Keratinocyte (primary cell): ENCODE measurements at regions not wholly inside any gene's neighbourhood (a gene's known extent, or its start where the extent isn't known, plus 50 kb on each side); places are given as distances from the start of the nearest gene placed in this dataset.

Experiments used
- EZH2 ChIP-seq: IDR thresholded peaks from one replicate; pipeline ENCODE4 v1.6.1; 2012; ENCODE audit warnings: inconsistent platforms, mild to moderate bottlenecking, low read length, moderate library complexity
- TF ChIP-seq, protein P1 (sequence below), 3 experiments: IDR thresholded peaks in 1 of 3; conservative IDR thresholded peaks in 1 of 3; optimal IDR thresholded peaks in 1 of 3; 2 replicates in 2 of 3; 3 replicates in 1 of 3; pipeline versions ENCODE3 to v1.5.1; 2011; ENCODE audit warnings: low read length in 3 of 3, mild to moderate bottlenecking in 3 of 3, moderate library complexity in 2 of 3, control low read depth in 1 of 3, inconsistent platforms in 1 of 3; ENCODE audit not compliant: insufficient read depth in 2 of 3; ENCODE audit errors: extremely low read depth in 1 of 3

DNA sequence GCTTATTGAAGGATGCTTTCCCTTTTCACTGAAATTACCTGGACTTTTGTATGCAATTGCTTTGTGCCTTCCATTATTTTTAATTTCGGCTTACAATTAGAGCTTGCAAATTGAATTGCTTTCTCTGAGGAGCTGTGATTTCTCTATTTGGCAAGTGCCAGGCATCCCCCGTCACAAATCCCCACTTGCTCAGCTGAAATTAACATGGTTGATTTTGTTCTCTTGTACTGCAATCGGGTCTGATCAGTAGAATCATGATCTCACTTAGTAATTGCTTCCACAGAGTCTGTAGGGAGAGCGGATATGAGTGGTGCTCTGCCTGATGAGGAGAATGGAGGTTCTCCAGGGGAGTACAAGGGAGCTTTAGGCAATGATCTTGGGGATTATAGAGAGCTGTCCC, 495.5 kb upstream of the SGCD start:
- TF ChIP-seq, protein P1, sequence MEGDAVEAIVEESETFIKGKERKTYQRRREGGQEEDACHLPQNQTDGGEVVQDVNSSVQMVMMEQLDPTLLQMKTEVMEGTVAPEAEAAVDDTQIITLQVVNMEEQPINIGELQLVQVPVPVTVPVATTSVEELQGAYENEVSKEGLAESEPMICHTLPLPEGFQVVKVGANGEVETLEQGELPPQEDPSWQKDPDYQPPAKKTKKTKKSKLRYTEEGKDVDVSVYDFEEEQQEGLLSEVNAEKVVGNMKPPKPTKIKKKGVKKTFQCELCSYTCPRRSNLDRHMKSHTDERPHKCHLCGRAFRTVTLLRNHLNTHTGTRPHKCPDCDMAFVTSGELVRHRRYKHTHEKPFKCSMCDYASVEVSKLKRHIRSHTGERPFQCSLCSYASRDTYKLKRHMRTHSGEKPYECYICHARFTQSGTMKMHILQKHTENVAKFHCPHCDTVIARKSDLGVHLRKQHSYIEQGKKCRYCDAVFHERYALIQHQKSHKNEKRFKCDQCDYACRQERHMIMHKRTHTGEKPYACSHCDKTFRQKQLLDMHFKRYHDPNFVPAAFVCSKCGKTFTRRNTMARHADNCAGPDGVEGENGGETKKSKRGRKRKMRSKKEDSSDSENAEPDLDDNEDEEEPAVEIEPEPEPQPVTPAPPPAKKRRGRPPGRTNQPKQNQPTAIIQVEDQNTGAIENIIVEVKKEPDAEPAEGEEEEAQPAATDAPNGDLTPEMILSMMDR (optimal IDR thresholded peaks at IDR 0.05 in 1 of 3, IDR thresholded peaks at IDR 0.05 in 1 of 3, conservative IDR thresholded peaks at IDR 0.05 in 1 of 3; ENCODE audit: extremely low read depth in 1 of 3, insufficient read depth in 2 of 3, low read length in 3 of 3) = no peak
- TF ChIP-seq EZH2 = no peak
